IMR-90 (cell line): ENCODE measurements at regions not wholly inside any gene's neighbourhood (a gene's known extent, or its start where the extent isn't known, plus 50 kb on each side); places are given as distances from the start of the nearest gene placed in this dataset.

Source experiments
- ATAC-seq: fragments of 200-7000 bp; cut with Tn5 transposase; 2 replicates; pipeline ENCODE4 v1.9.1; 2020; ENCODE audit warnings: low read depth, mild to moderate bottlenecking, moderate library complexity
- BruUV-seq: library from RNA; stranded (reverse); fragments of 400-500 nt; replicated peaks from 2 replicates; lab custom pipeline; 2021; lab: Mats Ljungman, UMichigan
- CTCF ChIA-PET: fragments of 300-600 bp; formaldehyde crosslinking; extraction: SDS; loops from one replicate; lab custom pipeline; 2021; ENCODE audit warnings: antibody characterized with exemption; lab: Yijun Ruan, JAX
- POLR2A ChIA-PET: fragments of 300-600 bp; sonication (Branson Sonifier 250); formaldehyde crosslinking; loops from one replicate; lab custom pipeline; 2022; ENCODE audit warnings: antibody characterized with exemption; ENCODE audit not compliant: unreplicated experiment; lab: Charles Lee
- DNase-seq: peaks from one replicate; pipeline ENCODE4 v3.0.0; 2013
- H2AFZ ChIP-seq: replicated peaks from 2 replicates; pipeline ENCODE3; 2013; ENCODE audit warnings: low read length, mild to moderate bottlenecking; ENCODE audit not compliant: poor library complexity
- H2AK5ac ChIP-seq: 2 replicates; pipeline ENCODE4 v1.6.1; 2013; ENCODE audit warnings: low read depth, low read length, inconsistent platforms
- H2AK9ac ChIP-seq: replicated peaks from 2 replicates; pipeline ENCODE3; 2013; ENCODE audit warnings: mild to moderate bottlenecking, low read depth, low read length, moderate library complexity; ENCODE audit not compliant: poor library complexity
- H2BK120ac ChIP-seq: 2 replicates; pipeline ENCODE4 v1.6.1; 2013; ENCODE audit warnings: low read depth, low read length, inconsistent platforms
- H2BK15ac ChIP-seq: 3 replicates; pipeline ENCODE4 v1.6.1; 2013; ENCODE audit warnings: low read depth, low read length, inconsistent platforms
- H2BK20ac ChIP-seq: 2 replicates; pipeline ENCODE4 v1.6.1; 2013; ENCODE audit warnings: low read depth, mild to moderate bottlenecking, inconsistent platforms, low read length, moderate library complexity
- H2BK5ac ChIP-seq: 2 replicates; pipeline ENCODE4 v1.6.1; 2013; ENCODE audit warnings: mild to moderate bottlenecking, low read depth, low read length, inconsistent platforms; ENCODE audit not compliant: poor library complexity, severe bottlenecking
- H3K14ac ChIP-seq: replicated peaks from 2 replicates; pipeline ENCODE4 v1.6.1; 2013; ENCODE audit warnings: low read depth, low read length, inconsistent platforms
- H3K18ac ChIP-seq: 2 replicates; pipeline ENCODE4 v1.6.1; 2013; ENCODE audit warnings: low read depth, low read length, control low read depth
- H3K23ac ChIP-seq: 2 replicates; pipeline ENCODE4 v1.6.1; 2013; ENCODE audit warnings: low read depth, low read length, inconsistent platforms
- H3K27ac ChIP-seq: 2 replicates; pipeline ENCODE4 v1.5.1; 2013; ENCODE audit warnings: mild to moderate bottlenecking, control low read depth, low read length; ENCODE audit not compliant: insufficient read depth
- H3K27me3 ChIP-seq: 2 replicates; pipeline ENCODE4 v1.6.1; 2013; ENCODE audit warnings: low read length; ENCODE audit not compliant: control insufficient read depth, insufficient read depth
- H3K36me3 ChIP-seq: 2 replicates; pipeline ENCODE4 v1.6.1; 2013; ENCODE audit warnings: low read length, mixed read lengths; ENCODE audit not compliant: control insufficient read depth, insufficient read depth
- H3K4ac ChIP-seq: 2 replicates; pipeline ENCODE4 v1.6.1; 2013; ENCODE audit warnings: low read depth, low read length, inconsistent platforms
- H3K4me1 ChIP-seq: 2 replicates; pipeline ENCODE4 v1.6.1; 2013; ENCODE audit warnings: low read length, mixed read lengths; ENCODE audit not compliant: control insufficient read depth, insufficient read depth
- H3K4me2 ChIP-seq: 2 replicates; pipeline ENCODE4 v1.6.1; 2013; ENCODE audit warnings: low read depth, mild to moderate bottlenecking, control low read depth, low read length, moderate library complexity
- H3K4me3 ChIP-seq: 2 replicates; pipeline ENCODE4 v1.5.1; 2013; ENCODE audit warnings: low read depth, mild to moderate bottlenecking, control low read depth, low read length, moderate library complexity; ENCODE audit not compliant: insufficient read depth
- H3K56ac ChIP-seq: 2 replicates; pipeline ENCODE4 v1.6.1; 2013; ENCODE audit warnings: low read length, inconsistent platforms; ENCODE audit not compliant: insufficient read depth; ENCODE audit errors: extremely low read depth
- H3K79me1 ChIP-seq, 2 experiments: 2 replicates each; pipeline ENCODE4 v1.6.1; 2013; ENCODE audit warnings: low read length in 2 of 2, inconsistent platforms in 1 of 2, low read depth in 1 of 2
- H3K9ac ChIP-seq: 2 replicates; pipeline ENCODE4 v1.6.1; 2013; ENCODE audit warnings: low read depth, low read length, control low read depth
- H3K9me1 ChIP-seq: 2 replicates; pipeline ENCODE4 v1.6.1; 2013; ENCODE audit warnings: low read length, inconsistent platforms; ENCODE audit not compliant: insufficient read depth
- H3K9me3 ChIP-seq: 2 replicates; pipeline ENCODE4 v1.6.1; 2013; ENCODE audit warnings: low read length; ENCODE audit not compliant: control insufficient read depth, insufficient read depth
- H4K20me1 ChIP-seq: 2 replicates; pipeline ENCODE4 v1.6.1; 2013; ENCODE audit warnings: low read length, inconsistent platforms; ENCODE audit not compliant: insufficient read depth
- H4K5ac ChIP-seq: 2 replicates; pipeline ENCODE4 v1.6.1; 2013; ENCODE audit warnings: mild to moderate bottlenecking, low read depth, low read length, control low read depth
- H4K8ac ChIP-seq, 2 experiments: 2 replicates each; pipeline ENCODE4 v1.6.1; 2013; ENCODE audit warnings: low read depth in 2 of 2, low read length in 2 of 2, control low read depth in 1 of 2, inconsistent platforms in 1 of 2
- H4K91ac ChIP-seq: 2 replicates; pipeline ENCODE4 v1.6.1; 2013; ENCODE audit warnings: low read depth, low read length, inconsistent platforms; ENCODE audit not compliant: insufficient read depth
- BHLHE40 ChIP-seq: fragments of 150-350 bp; IDR thresholded peaks from 2 replicates; pipeline ENCODE4 v1.6.1; 2016; ENCODE audit warnings: mild to moderate bottlenecking, low read depth, low read length
- CHD1 ChIP-seq: IDR thresholded peaks from 2 replicates; pipeline ENCODE4 v1.6.1; 2012; ENCODE audit warnings: low read depth, low read length, improper control_type of control experiment
- CTCF ChIP-seq: conservative IDR thresholded peaks from 2 replicates; pipeline ENCODE4 v1.5.1; 2012; ENCODE audit warnings: mild to moderate bottlenecking, low read depth, low read length, improper control_type of control experiment
- MAFK ChIP-seq: IDR thresholded peaks from 2 replicates; pipeline ENCODE4 v1.6.1; 2012; ENCODE audit warnings: low read depth, low read length, improper control_type of control experiment
- NFE2L2 ChIP-seq: fragments of 150-350 bp; IDR thresholded peaks from 2 replicates; pipeline ENCODE4 v1.6.1; 2016; ENCODE audit warnings: low read depth, mild to moderate bottlenecking, low read length
- POLR2A ChIP-seq: IDR thresholded peaks from 2 replicates; pipeline ENCODE4 v1.6.1; 2012; ENCODE audit warnings: mild to moderate bottlenecking, low read depth, low read length
- RCOR1 ChIP-seq: IDR thresholded peaks from 2 replicates; pipeline ENCODE4 v1.6.1; 2012; ENCODE audit warnings: mild to moderate bottlenecking, low read length, improper control_type of control experiment; ENCODE audit not compliant: insufficient replicate concordance
- WGBS, 2 experiments: methylation state at CpG; one replicate each; pipeline versions ENCODE4 v1.1.5 to v1.1.7; 2013; ENCODE audit warnings: missing lambda C conversion rate in 2 of 2; ENCODE audit not compliant: insufficient read length in 1 of 2; ENCODE audit errors: extremely low coverage in 2 of 2; 5-methylcytosine and 5-hydroxymethylcytosine counted together
- dilution Hi-C: fragments of 300-500 bp; cut with HindIII; formaldehyde crosslinking; loops from one replicate; pipeline ENCODE4 v1.14.3; 2018; ENCODE audit warnings: low sequenced_read_pairs; ENCODE audit not compliant: unreplicated experiment
- in situ Hi-C: fragments of 300-500 bp; cut with MboI; formaldehyde crosslinking; loops from 3 replicates; pipeline ENCODE4 v1.14.3; 2019; ENCODE audit warnings: low sequenced_read_pairs, inconsistent platforms, mixed read lengths
- intact Hi-C: fragments of 100-400 bp; cut with micrococcal nuclease; formaldehyde crosslinking; loops from 2 replicates; pipeline ENCODE4 v1.10.0; 2022
- TF ChIP-seq, protein P1 (sequence below): fragments of 150-350 bp; IDR thresholded peaks from 2 replicates; pipeline ENCODE4 v1.6.1; 2016; ENCODE audit warnings: low read depth, mild to moderate bottlenecking, low read length, moderate library complexity, borderline replicate concordance

GRCh38 chr2:46836295-46837111, 79.1 kb downstream of the MCFD2 start (continued):
- TF ChIP-seq BHLHE40 = no peak

DNA sequence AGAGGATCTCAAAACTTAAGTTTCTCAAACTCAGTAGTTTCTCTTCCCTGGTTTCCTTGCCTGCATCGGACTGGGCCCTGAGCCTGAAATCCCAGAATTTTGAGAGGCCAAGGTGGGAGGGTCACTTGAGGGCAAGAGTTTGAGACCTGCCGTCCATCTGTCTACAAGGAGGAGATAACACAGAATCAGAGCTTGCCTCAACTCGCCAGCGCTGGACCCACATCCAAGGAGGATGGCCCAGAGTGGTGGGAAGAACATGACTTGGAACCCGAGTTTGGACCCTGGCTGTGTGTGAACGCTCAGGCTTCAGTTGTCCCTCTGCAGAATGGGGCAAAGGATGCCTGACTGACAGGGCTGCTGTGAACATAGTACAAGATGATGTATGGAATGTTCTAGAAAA, 80.1 kb downstream of the MCFD2 start:
- 100% methylated on average over 2 of the region's 6 CpGs; no CpG with 5 or more reads in 1 of the 2 experiments for WGBS, 2 experiments
- H3K79me1 ChIP-seq = 0 out of 4 replicates have a peak, but pooled peaks cover 0 to 13% of the 10 kb centered on the region in 2 experiments
- peak overlapping the region; percentile 77 for H2AK9ac ChIP-seq
- H2AFZ ChIP-seq = peak overlapping the region; percentile 18
- peak overlapping the region; percentile 26 for H4K5ac ChIP-seq
- peak overlapping the region; percentile 90 for H2BK120ac ChIP-seq
- no peak overlapping the region for H3K9ac ChIP-seq
- H3K36me3 ChIP-seq = no peaks in the 10 kb centered on the region
- peaks cover 11% of the 10 kb centered on the region; the same call in 1 of the 2 replicates for H3K9me1 ChIP-seq
- peak overlapping the region; percentile 58; the same call in 1 of the 2 replicates for H3K23ac ChIP-seq
- no peaks in the 10 kb centered on the region for H3K9me3 ChIP-seq
- H4K20me1 ChIP-seq = no peaks in the 10 kb centered on the region
- ChIA-PET CTCF (interaction anchor here (0.6 kb wide), 1 partner anchor 133 kb away, joined by 9 read pairs; no protein-coding TSS in a partner anchor), POLR2A (no interaction called here)
- peak overlapping the region; percentile 53 for H4K91ac ChIP-seq
- dilution Hi-C loops (no loop called here), intact Hi-C loops (no loop called here), in situ Hi-C loops (no loop called here)
- peaks cover 17% of the 10 kb centered on the region for H3K4me1 ChIP-seq
- H3K18ac ChIP-seq = peak overlapping the region; percentile 51
- no peaks in the 10 kb centered on the region for H3K27me3 ChIP-seq
- H3K4me2 ChIP-seq = no peak overlapping the region
- H3K56ac ChIP-seq = no peak overlapping the region
- no peak for TF ChIP-seq BHLHE40
- TF ChIP-seq MAFK = no peak
- TF ChIP-seq CHD1 = no peak
- TF ChIP-seq RCOR1 = no peak
- TF ChIP-seq CTCF = no peak
- TF ChIP-seq POLR2A = no peak
- TF ChIP-seq, protein P1, sequence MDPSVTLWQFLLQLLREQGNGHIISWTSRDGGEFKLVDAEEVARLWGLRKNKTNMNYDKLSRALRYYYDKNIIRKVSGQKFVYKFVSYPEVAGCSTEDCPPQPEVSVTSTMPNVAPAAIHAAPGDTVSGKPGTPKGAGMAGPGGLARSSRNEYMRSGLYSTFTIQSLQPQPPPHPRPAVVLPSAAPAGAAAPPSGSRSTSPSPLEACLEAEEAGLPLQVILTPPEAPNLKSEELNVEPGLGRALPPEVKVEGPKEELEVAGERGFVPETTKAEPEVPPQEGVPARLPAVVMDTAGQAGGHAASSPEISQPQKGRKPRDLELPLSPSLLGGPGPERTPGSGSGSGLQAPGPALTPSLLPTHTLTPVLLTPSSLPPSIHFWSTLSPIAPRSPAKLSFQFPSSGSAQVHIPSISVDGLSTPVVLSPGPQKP = no peak
- no peak for TF ChIP-seq NFE2L2
- no peak for ATAC-seq
- H2BK5ac ChIP-seq = peak overlapping the region; percentile 10
- H3K4ac ChIP-seq = peak overlapping the region; percentile 94
- peak overlapping the region; percentile 98 for H2BK15ac ChIP-seq
- H2AK5ac ChIP-seq = peak overlapping the region; percentile 92; the same call in 1 of the 2 replicates
- H3K27ac ChIP-seq = no peak overlapping the region
- H3K4me3 ChIP-seq = no peak overlapping the region
- peak overlapping the region; percentile 73 for H3K14ac ChIP-seq
- no peak for DNase-seq
- peak overlapping the region; percentile 38 to 83; a peak in 3 of 4 replicates for H4K8ac ChIP-seq
- H2BK20ac ChIP-seq = peak overlapping the region; percentile 81
- BruUV-seq = no TSS peak
